IMR-90 (cell line): ENCODE measurements at regions not wholly inside any gene's neighbourhood (a gene's known extent, or its start where the extent isn't known, plus 50 kb on each side); places are given as distances from the start of the nearest gene placed in this dataset.

ENCODE experiments used
- ATAC-seq: fragments of 200-7000 bp; cut with Tn5 transposase; 2 replicates; pipeline ENCODE4 v1.9.1; 2020; ENCODE audit warnings: low read depth, mild to moderate bottlenecking, moderate library complexity
- BruUV-seq: library from RNA; stranded (reverse); fragments of 400-500 nt; replicated peaks from 2 replicates; lab custom pipeline; 2021; lab: Mats Ljungman, UMichigan
- CTCF ChIA-PET: fragments of 300-600 bp; formaldehyde crosslinking; extraction: SDS; loops from one replicate; lab custom pipeline; 2021; ENCODE audit warnings: antibody characterized with exemption; lab: Yijun Ruan, JAX
- POLR2A ChIA-PET: fragments of 300-600 bp; sonication (Branson Sonifier 250); formaldehyde crosslinking; loops from one replicate; lab custom pipeline; 2022; ENCODE audit warnings: antibody characterized with exemption; ENCODE audit not compliant: unreplicated experiment; lab: Charles Lee
- DNase-seq: peaks from one replicate; pipeline ENCODE4 v3.0.0; 2013
- H2AFZ ChIP-seq: replicated peaks from 2 replicates; pipeline ENCODE3; 2013; ENCODE audit warnings: low read length, mild to moderate bottlenecking; ENCODE audit not compliant: poor library complexity
- H2AK5ac ChIP-seq: 2 replicates; pipeline ENCODE4 v1.6.1; 2013; ENCODE audit warnings: low read depth, low read length, inconsistent platforms
- H2AK9ac ChIP-seq: replicated peaks from 2 replicates; pipeline ENCODE3; 2013; ENCODE audit warnings: mild to moderate bottlenecking, low read depth, low read length, moderate library complexity; ENCODE audit not compliant: poor library complexity
- H2BK120ac ChIP-seq: 2 replicates; pipeline ENCODE4 v1.6.1; 2013; ENCODE audit warnings: low read depth, low read length, inconsistent platforms
- H2BK15ac ChIP-seq: 3 replicates; pipeline ENCODE4 v1.6.1; 2013; ENCODE audit warnings: low read depth, low read length, inconsistent platforms
- H2BK20ac ChIP-seq: 2 replicates; pipeline ENCODE4 v1.6.1; 2013; ENCODE audit warnings: low read depth, mild to moderate bottlenecking, inconsistent platforms, low read length, moderate library complexity
- H2BK5ac ChIP-seq: 2 replicates; pipeline ENCODE4 v1.6.1; 2013; ENCODE audit warnings: mild to moderate bottlenecking, low read depth, low read length, inconsistent platforms; ENCODE audit not compliant: poor library complexity, severe bottlenecking
- H3K14ac ChIP-seq: replicated peaks from 2 replicates; pipeline ENCODE4 v1.6.1; 2013; ENCODE audit warnings: low read depth, low read length, inconsistent platforms
- H3K18ac ChIP-seq: 2 replicates; pipeline ENCODE4 v1.6.1; 2013; ENCODE audit warnings: low read depth, low read length, control low read depth
- H3K23ac ChIP-seq: 2 replicates; pipeline ENCODE4 v1.6.1; 2013; ENCODE audit warnings: low read depth, low read length, inconsistent platforms
- H3K27ac ChIP-seq: 2 replicates; pipeline ENCODE4 v1.5.1; 2013; ENCODE audit warnings: mild to moderate bottlenecking, control low read depth, low read length; ENCODE audit not compliant: insufficient read depth
- H3K27me3 ChIP-seq: 2 replicates; pipeline ENCODE4 v1.6.1; 2013; ENCODE audit warnings: low read length; ENCODE audit not compliant: control insufficient read depth, insufficient read depth
- H3K36me3 ChIP-seq: 2 replicates; pipeline ENCODE4 v1.6.1; 2013; ENCODE audit warnings: low read length, mixed read lengths; ENCODE audit not compliant: control insufficient read depth, insufficient read depth
- H3K4ac ChIP-seq: 2 replicates; pipeline ENCODE4 v1.6.1; 2013; ENCODE audit warnings: low read depth, low read length, inconsistent platforms
- H3K4me1 ChIP-seq: 2 replicates; pipeline ENCODE4 v1.6.1; 2013; ENCODE audit warnings: low read length, mixed read lengths; ENCODE audit not compliant: control insufficient read depth, insufficient read depth
- H3K4me2 ChIP-seq: 2 replicates; pipeline ENCODE4 v1.6.1; 2013; ENCODE audit warnings: low read depth, mild to moderate bottlenecking, control low read depth, low read length, moderate library complexity
- H3K4me3 ChIP-seq: 2 replicates; pipeline ENCODE4 v1.5.1; 2013; ENCODE audit warnings: low read depth, mild to moderate bottlenecking, control low read depth, low read length, moderate library complexity; ENCODE audit not compliant: insufficient read depth
- H3K56ac ChIP-seq: 2 replicates; pipeline ENCODE4 v1.6.1; 2013; ENCODE audit warnings: low read length, inconsistent platforms; ENCODE audit not compliant: insufficient read depth; ENCODE audit errors: extremely low read depth
- H3K79me1 ChIP-seq, 2 experiments: 2 replicates each; pipeline ENCODE4 v1.6.1; 2013; ENCODE audit warnings: low read length in 2 of 2, inconsistent platforms in 1 of 2, low read depth in 1 of 2
- H3K9ac ChIP-seq: 2 replicates; pipeline ENCODE4 v1.6.1; 2013; ENCODE audit warnings: low read depth, low read length, control low read depth
- H3K9me1 ChIP-seq: 2 replicates; pipeline ENCODE4 v1.6.1; 2013; ENCODE audit warnings: low read length, inconsistent platforms; ENCODE audit not compliant: insufficient read depth
- H3K9me3 ChIP-seq: 2 replicates; pipeline ENCODE4 v1.6.1; 2013; ENCODE audit warnings: low read length; ENCODE audit not compliant: control insufficient read depth, insufficient read depth
- H4K20me1 ChIP-seq: 2 replicates; pipeline ENCODE4 v1.6.1; 2013; ENCODE audit warnings: low read length, inconsistent platforms; ENCODE audit not compliant: insufficient read depth
- H4K5ac ChIP-seq: 2 replicates; pipeline ENCODE4 v1.6.1; 2013; ENCODE audit warnings: mild to moderate bottlenecking, low read depth, low read length, control low read depth
- H4K8ac ChIP-seq, 2 experiments: 2 replicates each; pipeline ENCODE4 v1.6.1; 2013; ENCODE audit warnings: low read depth in 2 of 2, low read length in 2 of 2, control low read depth in 1 of 2, inconsistent platforms in 1 of 2
- H4K91ac ChIP-seq: 2 replicates; pipeline ENCODE4 v1.6.1; 2013; ENCODE audit warnings: low read depth, low read length, inconsistent platforms; ENCODE audit not compliant: insufficient read depth
- BHLHE40 ChIP-seq: fragments of 150-350 bp; IDR thresholded peaks from 2 replicates; pipeline ENCODE4 v1.6.1; 2016; ENCODE audit warnings: mild to moderate bottlenecking, low read depth, low read length
- CEBPB ChIP-seq: IDR thresholded peaks from 2 replicates; pipeline ENCODE4 v1.6.1; 2012; ENCODE audit warnings: low read depth, low read length, improper control_type of control experiment
- MXI1 ChIP-seq: IDR thresholded peaks from 2 replicates; pipeline ENCODE4 v1.6.1; 2012; ENCODE audit warnings: low read depth, mild to moderate bottlenecking, low read length, moderate library complexity, borderline replicate concordance
- RCOR1 ChIP-seq: IDR thresholded peaks from 2 replicates; pipeline ENCODE4 v1.6.1; 2012; ENCODE audit warnings: mild to moderate bottlenecking, low read length, improper control_type of control experiment; ENCODE audit not compliant: insufficient replicate concordance
- SMC3 ChIP-seq: fragments of 150-350 bp; IDR thresholded peaks from 2 replicates; pipeline ENCODE4 v1.6.1; 2016; ENCODE audit warnings: low read depth, mild to moderate bottlenecking, antibody characterized with exemption, low read length, moderate library complexity
- WGBS, 2 experiments: methylation state at CpG; one replicate each; pipeline versions ENCODE4 v1.1.5 to v1.1.7; 2013; ENCODE audit warnings: missing lambda C conversion rate in 2 of 2; ENCODE audit not compliant: insufficient read length in 1 of 2; ENCODE audit errors: extremely low coverage in 2 of 2; 5-methylcytosine and 5-hydroxymethylcytosine counted together
- dilution Hi-C: fragments of 300-500 bp; cut with HindIII; formaldehyde crosslinking; loops from one replicate; pipeline ENCODE4 v1.14.3; 2018; ENCODE audit warnings: low sequenced_read_pairs; ENCODE audit not compliant: unreplicated experiment
- in situ Hi-C: fragments of 300-500 bp; cut with MboI; formaldehyde crosslinking; loops from 3 replicates; pipeline ENCODE4 v1.14.3; 2019; ENCODE audit warnings: low sequenced_read_pairs, inconsistent platforms, mixed read lengths
- intact Hi-C: fragments of 100-400 bp; cut with micrococcal nuclease; formaldehyde crosslinking; loops from 2 replicates; pipeline ENCODE4 v1.10.0; 2022
- TF ChIP-seq, protein P1 (sequence below): conservative IDR thresholded peaks from 2 replicates; pipeline ENCODE4 v1.5.1; 2012; ENCODE audit warnings: mild to moderate bottlenecking, low read depth, low read length, improper control_type of control experiment
- TF ChIP-seq, protein P2 (sequence below): fragments of 150-350 bp; IDR thresholded peaks from 2 replicates; pipeline ENCODE4 v1.6.1; 2016; ENCODE audit warnings: low read depth, mild to moderate bottlenecking, low read length, moderate library complexity, borderline replicate concordance

DNA sequence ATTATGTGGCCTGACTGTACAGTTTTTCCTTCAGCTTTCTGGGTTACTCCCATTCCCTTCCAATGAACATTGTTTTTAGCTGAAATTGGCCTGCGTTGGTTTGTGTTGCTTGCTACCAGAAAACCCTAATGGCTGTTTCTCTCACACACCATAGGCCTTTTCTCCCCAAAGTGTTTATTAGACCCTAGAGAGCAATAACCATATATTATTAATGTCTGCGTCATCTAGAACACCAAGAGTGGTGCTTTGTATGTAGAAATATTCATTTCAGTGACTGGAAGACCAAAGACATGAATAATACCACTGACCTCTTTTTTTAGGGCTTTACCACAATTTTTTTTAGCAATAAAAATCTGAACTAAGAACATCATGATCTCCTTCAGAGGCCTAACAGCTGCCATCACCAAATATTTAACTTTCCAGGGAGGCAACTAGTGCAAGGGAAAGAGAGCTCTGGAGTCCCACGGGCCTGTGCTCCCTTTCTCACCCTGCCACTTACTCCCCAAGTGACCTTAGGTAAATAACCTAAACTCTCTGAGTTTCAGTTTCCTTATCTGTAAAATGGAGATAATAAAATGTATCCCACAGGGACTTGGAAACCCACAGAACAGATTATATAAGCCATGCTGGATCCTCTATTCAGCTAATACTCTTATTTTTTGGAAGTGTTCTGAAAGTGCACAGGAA lies 201.9 kb upstream of the ISL1 start:
- Histone ChIP-seq H3K4ac (no peak overlapping the region), H2BK15ac (no peak overlapping the region), H3K4me3 (no peak overlapping the region), H3K9me1 (no peaks in the 10 kb centered on the region), H2AK5ac (no peak overlapping the region), H2AK9ac (no peak overlapping the region), H3K36me3 (no peaks in the 10 kb centered on the region), H3K27ac (no peak overlapping the region), H4K20me1 (no peaks in the 10 kb centered on the region), H3K9me3 (0 out of 2 replicates have a peak, but pooled peaks cover 2% of the 10 kb centered on the region), H3K18ac (no peak overlapping the region), H3K4me2 (no peak overlapping the region), H2BK20ac (no peak overlapping the region), H3K27me3 (no peaks in the 10 kb centered on the region), H4K5ac (no peak overlapping the region), H3K23ac (no peak overlapping the region), H3K56ac (no peak overlapping the region), H3K14ac (no peak overlapping the region), H3K79me1 (no peaks in the 10 kb centered on the region), H2BK120ac (no peak overlapping the region), H4K8ac (no peak overlapping the region), H3K4me1 (no peaks in the 10 kb centered on the region), H4K91ac (no peak overlapping the region), H2BK5ac (no peak overlapping the region), H3K9ac (no peak overlapping the region), H2AFZ (no peak overlapping the region)
- in situ Hi-C loops: no loop called here
- no CpG with 5 or more reads among the region's 3 CpGs for WGBS, 2 experiments
- ATAC-seq: no peak
- TF ChIP-seq MXI1 (no peak), RCOR1 (no peak), CEBPB (no peak), SMC3 (no peak), BHLHE40 (no peak)
- TF ChIP-seq, protein P1, sequence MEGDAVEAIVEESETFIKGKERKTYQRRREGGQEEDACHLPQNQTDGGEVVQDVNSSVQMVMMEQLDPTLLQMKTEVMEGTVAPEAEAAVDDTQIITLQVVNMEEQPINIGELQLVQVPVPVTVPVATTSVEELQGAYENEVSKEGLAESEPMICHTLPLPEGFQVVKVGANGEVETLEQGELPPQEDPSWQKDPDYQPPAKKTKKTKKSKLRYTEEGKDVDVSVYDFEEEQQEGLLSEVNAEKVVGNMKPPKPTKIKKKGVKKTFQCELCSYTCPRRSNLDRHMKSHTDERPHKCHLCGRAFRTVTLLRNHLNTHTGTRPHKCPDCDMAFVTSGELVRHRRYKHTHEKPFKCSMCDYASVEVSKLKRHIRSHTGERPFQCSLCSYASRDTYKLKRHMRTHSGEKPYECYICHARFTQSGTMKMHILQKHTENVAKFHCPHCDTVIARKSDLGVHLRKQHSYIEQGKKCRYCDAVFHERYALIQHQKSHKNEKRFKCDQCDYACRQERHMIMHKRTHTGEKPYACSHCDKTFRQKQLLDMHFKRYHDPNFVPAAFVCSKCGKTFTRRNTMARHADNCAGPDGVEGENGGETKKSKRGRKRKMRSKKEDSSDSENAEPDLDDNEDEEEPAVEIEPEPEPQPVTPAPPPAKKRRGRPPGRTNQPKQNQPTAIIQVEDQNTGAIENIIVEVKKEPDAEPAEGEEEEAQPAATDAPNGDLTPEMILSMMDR: no peak
- TF ChIP-seq, protein P2, sequence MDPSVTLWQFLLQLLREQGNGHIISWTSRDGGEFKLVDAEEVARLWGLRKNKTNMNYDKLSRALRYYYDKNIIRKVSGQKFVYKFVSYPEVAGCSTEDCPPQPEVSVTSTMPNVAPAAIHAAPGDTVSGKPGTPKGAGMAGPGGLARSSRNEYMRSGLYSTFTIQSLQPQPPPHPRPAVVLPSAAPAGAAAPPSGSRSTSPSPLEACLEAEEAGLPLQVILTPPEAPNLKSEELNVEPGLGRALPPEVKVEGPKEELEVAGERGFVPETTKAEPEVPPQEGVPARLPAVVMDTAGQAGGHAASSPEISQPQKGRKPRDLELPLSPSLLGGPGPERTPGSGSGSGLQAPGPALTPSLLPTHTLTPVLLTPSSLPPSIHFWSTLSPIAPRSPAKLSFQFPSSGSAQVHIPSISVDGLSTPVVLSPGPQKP: no peak
- ChIA-PET CTCF (no interaction called here), POLR2A (no interaction called here)
- no peak for DNase-seq
- dilution Hi-C loops: no loop called here
- no TSS peak for BruUV-seq
- intact Hi-C loops: no loop called here
